Endothelial cell of umbilical vein (primary cell): ENCODE measurements at regions not wholly inside any gene's neighbourhood (a gene's known extent, or its start where the extent isn't known, plus 50 kb on each side); places are given as distances from the start of the nearest gene placed in this dataset.

Experiments used
- BruUV-seq: library from RNA; stranded (reverse); fragments of 400-500 nt; replicated peaks from 2 replicates; lab custom pipeline; 2021; lab: Mats Ljungman, UMichigan
- CTCF ChIA-PET: fragments of 300-600, 350-600 bp; sonication (Branson Sonifier 250); formaldehyde crosslinking; loops from one replicate; lab custom pipeline; 2021; ENCODE audit warnings: antibody characterized with exemption, inconsistent platforms; lab: Charles Lee
- POLR2A ChIA-PET: fragments of 300-600, 350-600 bp; sonication (Branson Sonifier 250); formaldehyde crosslinking; loops from one replicate; lab custom pipeline; 2021; ENCODE audit warnings: antibody characterized with exemption, inconsistent platforms; lab: Charles Lee
- DNase-seq: peaks from one replicate; pipeline ENCODE4 v3.0.0-alpha.2; 2011; ENCODE audit warnings: low read depth, low spot score
- FAIRE-seq: peaks from 2 replicates; lab custom pipeline; 2011; peaks lifted over from hg19 to GRCh38; lab: Jason Lieb, UNC
- H2AFZ ChIP-seq: 2 replicates; pipeline ENCODE4 v1.6.0; 2012; ENCODE audit warnings: low read depth, low read length, control low read depth, inconsistent platforms
- H3K27ac ChIP-seq: 2 replicates; pipeline ENCODE4 v1.5.1; 2011; ENCODE audit warnings: low read depth, mild to moderate bottlenecking, control low read depth, low read length, moderate library complexity; ENCODE audit not compliant: insufficient read depth
- H3K27me3 ChIP-seq, 2 experiments: 2 replicates each; pipeline versions ENCODE4 v1.6.0 to v1.6.1; 2011; ENCODE audit warnings: low read length in 2 of 2, mixed read lengths in 1 of 2; ENCODE audit not compliant: control insufficient read depth in 2 of 2, insufficient read depth in 2 of 2
- H3K36me3 ChIP-seq, 2 experiments: 2 replicates in 1 of 2; 3 replicates in 1 of 2; pipeline ENCODE4 v1.5.1; 2011; ENCODE audit warnings: low read length in 2 of 2, mild to moderate bottlenecking in 1 of 2, moderate library complexity in 1 of 2; ENCODE audit not compliant: control insufficient read depth in 2 of 2, insufficient read depth in 2 of 2; ENCODE audit errors: extremely low read depth in 1 of 2
- H3K4me1 ChIP-seq: 3 replicates; pipeline ENCODE4 v1.5.1; 2011; ENCODE audit warnings: mild to moderate bottlenecking, low read length; ENCODE audit not compliant: control insufficient read depth, insufficient read depth; ENCODE audit errors: extremely low read depth
- H3K4me2 ChIP-seq: 2 replicates; pipeline ENCODE4 v1.6.1; 2011; ENCODE audit warnings: low read length, control low read depth, mixed read lengths; ENCODE audit not compliant: insufficient read depth
- H3K4me3 ChIP-seq, 3 experiments: fragments of 200-600 bp in 1 of 3; sonication (generic), shearing (Covaris generic) in 1 of 3; replicated peaks in 1 of 3; 2 replicates each; pipeline ENCODE4 v1.5.1; 2011 to 2016; ENCODE audit warnings: control low read depth in 3 of 3, low read length in 3 of 3, mild to moderate bottlenecking in 2 of 3, inconsistent platforms in 1 of 3, low read depth in 1 of 3, moderate library complexity in 1 of 3; ENCODE audit not compliant: insufficient read depth in 1 of 3
- H3K79me2 ChIP-seq: 2 replicates; pipeline ENCODE4 v1.6.0; 2012; ENCODE audit warnings: low read length, inconsistent platforms; ENCODE audit not compliant: control insufficient read depth, insufficient read depth
- H3K9ac ChIP-seq: replicated peaks from 2 replicates; pipeline ENCODE3; 2011; ENCODE audit warnings: low read length, control low read depth; ENCODE audit not compliant: insufficient read depth; ENCODE audit errors: extremely low read depth
- H3K9me1 ChIP-seq: replicated peaks from 3 replicates; pipeline ENCODE4 v1.6.0; 2011; ENCODE audit warnings: mild to moderate bottlenecking, low read length; ENCODE audit not compliant: control insufficient read depth, insufficient read depth; ENCODE audit errors: extremely low read depth
- H3K9me3 ChIP-seq: replicated peaks from 2 replicates; pipeline ENCODE4 v1.5.1; 2012; ENCODE audit warnings: low read length, inconsistent platforms; ENCODE audit not compliant: control insufficient read depth, insufficient read depth
- H4K20me1 ChIP-seq: replicated peaks from 2 replicates; pipeline ENCODE3; 2011; ENCODE audit warnings: mild to moderate bottlenecking, low read length; ENCODE audit not compliant: control insufficient read depth, insufficient read depth; ENCODE audit errors: extremely low read depth
- CTCF ChIP-seq, 2 donors: IDR thresholded peaks; 1 replicate in 1 of 2; 2 replicates in 1 of 2; pipeline ENCODE4 v1.5.1; 2011; ENCODE audit warnings: low read length in 2 of 2, mild to moderate bottlenecking in 2 of 2, moderate library complexity in 2 of 2, control low read depth in 1 of 2, inconsistent platforms in 1 of 2, low read depth in 1 of 2; ENCODE audit not compliant: insufficient read depth in 1 of 2; ENCODE audit errors: extremely low read depth in 1 of 2
- EZH2 ChIP-seq: IDR thresholded peaks from 2 replicates; pipeline ENCODE4 v1.6.1; 2012; ENCODE audit warnings: borderline replicate concordance, low read depth, mild to moderate bottlenecking, moderate library complexity, low read length, inconsistent platforms; ENCODE audit not compliant: severe bottlenecking
- FOS ChIP-seq: IDR thresholded peaks from 2 replicates; pipeline ENCODE4 v1.6.1; 2011; ENCODE audit warnings: mild to moderate bottlenecking, low read length, moderate library complexity, borderline replicate concordance; ENCODE audit not compliant: insufficient read depth
- GATA2 ChIP-seq: IDR thresholded peaks from 2 replicates; pipeline ENCODE4 v1.7.0; 2011; ENCODE audit warnings: low read depth, mild to moderate bottlenecking, moderate library complexity, mixed read lengths, low read length; ENCODE audit not compliant: insufficient read length, insufficient read depth
- JUN ChIP-seq: IDR thresholded peaks from 2 replicates; pipeline ENCODE4 v1.6.1; 2011; ENCODE audit warnings: borderline replicate concordance, low read depth; ENCODE audit not compliant: insufficient read length, insufficient read depth
- MAX ChIP-seq: IDR thresholded peaks from 2 replicates; pipeline ENCODE4 v1.6.1; 2011; ENCODE audit not compliant: insufficient read depth, insufficient read length
- MYC ChIP-seq: IDR thresholded peaks from one replicate; pipeline ENCODE4 v1.6.1; 2011; ENCODE audit warnings: mild to moderate bottlenecking, low read depth, low read length
- POLR2A ChIP-seq: IDR thresholded peaks from 2 replicates; pipeline ENCODE4 v1.6.1; 2012; ENCODE audit warnings: low read depth, mild to moderate bottlenecking, control low read depth, low read length
- POLR2AphosphoS5 ChIP-seq: IDR thresholded peaks from 2 replicates; pipeline ENCODE4 v1.6.1; 2012; ENCODE audit warnings: low read depth, mild to moderate bottlenecking, control low read depth, low read length, moderate library complexity; ENCODE audit not compliant: insufficient read depth
- dilution Hi-C: fragments of 300-500 bp; cut with MboI; formaldehyde crosslinking; loops from one replicate; pipeline ENCODE4 v1.15.0; 2019; ENCODE audit warnings: low sequenced_read_pairs; ENCODE audit not compliant: extremely low pct_ligation_motif_present
- intact Hi-C: fragments of 100-400 bp; cut with micrococcal nuclease; formaldehyde crosslinking; loops from one replicate; pipeline ENCODE4 v1.10.0; 2022

- no peak overlapping the region for H3K27ac ChIP-seq
- BruUV-seq, result no TSS peak
- no peaks in the 10 kb centered on the region for H4K20me1 ChIP-seq
- H3K27me3 ChIP-seq, result no peaks in the 10 kb centered on the region
- no peak for FAIRE-seq
- no peaks in the 10 kb centered on the region for H3K9me1 ChIP-seq
- H3K4me3 ChIP-seq, result no peak overlapping the region
- TF ChIP-seq EZH2 (no peak), FOS (no peak), CTCF (IDR thresholded peaks at IDR 0.05; ENCODE audit: extremely low read depth in 1 of 2, insufficient read depth in 1 of 2, low read depth in 1 of 2, low read length in 2 of 2) (no peak), MAX (no peak), POLR2A (no peak), GATA2 (no peak), JUN (no peak), POLR2AphosphoS5 (no peak), MYC (no peak)
- no peaks in the 10 kb centered on the region for H3K9me3 ChIP-seq
- no peak overlapping the region for H3K4me2 ChIP-seq
- H3K79me2 ChIP-seq, result no peaks in the 10 kb centered on the region
- dilution Hi-C loops (no loop called here), intact Hi-C loops (no loop called here)
- ChIA-PET CTCF (no interaction called here), POLR2A (no interaction called here)
- no peaks in the 10 kb centered on the region for H3K36me3 ChIP-seq
- no peak for DNase-seq
- H2AFZ ChIP-seq, result no peak overlapping the region
- H3K9ac ChIP-seq, result no peak overlapping the region
- H3K4me1 ChIP-seq, result no peaks in the 10 kb centered on the region
Observed at GRCh38 chr10:88073682-88074081, 210.3 kb downstream of the PTEN start.
